ENCODE measurements at regions not wholly inside any gene's neighbourhood (a gene's known extent, or its start where the extent isn't known, plus 50 kb on each side); places are given as distances from the start of the nearest gene placed in this dataset.
"Not testable (repeated sequence)": the region's sequence is repeated elsewhere in the genome, so short reads cannot be mapped to it uniquely, and the experiment has no call there.

GRCh38 chr12:74660442-74660841 lies 122.8 kb downstream of the ATXN7L3B start:
- 78 to 86% methylated on average over 5 of the region's 5 CpGs for WGBS, 2 donors
- no peaks in the 10 kb centered on the region for H3K4me1 ChIP-seq (ENCODE audit: control insufficient read depth in 5 of 5, insufficient read depth in 5 of 5, low read length in 5 of 5)
- H3K9me3 ChIP-seq (ENCODE audit: control insufficient read depth in 4 of 4, insufficient read depth in 3 of 4, low read length in 3 of 4): no peaks in the 10 kb centered on the region
- DNase-seq (no peak), ATAC-seq (ENCODE audit: insufficient read depth, low FRiP score) (no peak)
- H3K27me3 ChIP-seq (ENCODE audit: control insufficient read depth in 3 of 3, insufficient read depth in 3 of 3, low read length in 2 of 3): no peaks in the 10 kb centered on the region
- H3K36me3 ChIP-seq (ENCODE audit: control insufficient read depth in 4 of 4, insufficient read depth in 4 of 4, low read length in 4 of 4): no peaks in the 10 kb centered on the region
- no peak for TF ChIP-seq CTCF (IDR thresholded peaks at IDR 0.05; ENCODE audit: control extremely low read depth, extremely low read depth)
- H3K27ac ChIP-seq (ENCODE audit: low read depth in 1 of 2, low read length in 1 of 2): no peak overlapping the region
- no peak overlapping the region for H3K4me3 ChIP-seq
- no peak overlapping the region for H3K9ac ChIP-seq (ENCODE audit: insufficient read depth in 1 of 2, low read length in 2 of 2)

- Histone ChIP-seq H3K9ac (ENCODE audit: insufficient read depth in 1 of 2, low read length in 2 of 2) (no peak overlapping the region), H3K27me3 (ENCODE audit: control insufficient read depth in 3 of 3, insufficient read depth in 3 of 3, low read length in 2 of 3) (no peaks in the 10 kb centered on the region), H3K9me3 (ENCODE audit: control insufficient read depth in 4 of 4, insufficient read depth in 3 of 4, low read length in 3 of 4) (no peaks in the 10 kb centered on the region), H3K4me1 (ENCODE audit: control insufficient read depth in 5 of 5, insufficient read depth in 5 of 5, low read length in 5 of 5) (no peaks in the 10 kb centered on the region), H3K36me3 (ENCODE audit: control insufficient read depth in 4 of 4, insufficient read depth in 4 of 4, low read length in 4 of 4) (no peaks in the 10 kb centered on the region), H3K27ac (ENCODE audit: low read depth in 1 of 2, low read length in 1 of 2) (no peak overlapping the region), H3K4me3 (no peak overlapping the region)
- TF ChIP-seq CTCF (IDR thresholded peaks at IDR 0.05; ENCODE audit: control extremely low read depth, extremely low read depth): no peak
- WGBS, 2 donors: 96% methylated on average over 20 of the region's 20 CpGs
- ATAC-seq (ENCODE audit: insufficient read depth, low FRiP score): no peak
- DNase-seq: no peak
These were observed 126.3 kb downstream of the ATXN7L3B start for GRCh38 chr12:74663958-74664357.

GRCh38 chr12:74665690-74666089 lies 128.1 kb downstream of the ATXN7L3B start:
- H3K27me3 ChIP-seq (ENCODE audit: control insufficient read depth in 3 of 3, insufficient read depth in 3 of 3, low read length in 2 of 3): no peaks in the 10 kb centered on the region
- H3K27ac ChIP-seq (ENCODE audit: low read depth in 1 of 2, low read length in 1 of 2): no peak overlapping the region
- no peak for TF ChIP-seq CTCF (IDR thresholded peaks at IDR 0.05; ENCODE audit: control extremely low read depth, extremely low read depth)
- DNase-seq (no peak), ATAC-seq (ENCODE audit: insufficient read depth, low FRiP score) (no peak)
- no peak overlapping the region for H3K4me3 ChIP-seq
- no peaks in the 10 kb centered on the region for H3K4me1 ChIP-seq (ENCODE audit: control insufficient read depth in 5 of 5, insufficient read depth in 5 of 5, low read length in 5 of 5)
- no peak overlapping the region for H3K9ac ChIP-seq (ENCODE audit: insufficient read depth in 1 of 2, low read length in 2 of 2)
- no peaks in the 10 kb centered on the region for H3K36me3 ChIP-seq (ENCODE audit: control insufficient read depth in 4 of 4, insufficient read depth in 4 of 4, low read length in 4 of 4)
- H3K9me3 ChIP-seq (ENCODE audit: control insufficient read depth in 4 of 4, insufficient read depth in 3 of 4, low read length in 3 of 4): no peaks in the 10 kb centered on the region

- Histone ChIP-seq H3K36me3 (ENCODE audit: control insufficient read depth in 4 of 4, insufficient read depth in 4 of 4, low read length in 4 of 4) (no peaks in the 10 kb centered on the region), H3K4me3 (no peak overlapping the region), H3K9ac (ENCODE audit: insufficient read depth in 1 of 2, low read length in 2 of 2) (no peak overlapping the region), H3K9me3 (ENCODE audit: control insufficient read depth in 4 of 4, insufficient read depth in 3 of 4, low read length in 3 of 4) (no peaks in the 10 kb centered on the region), H3K27ac (ENCODE audit: low read depth in 1 of 2, low read length in 1 of 2) (no peak overlapping the region), H3K27me3 (ENCODE audit: control insufficient read depth in 3 of 3, insufficient read depth in 3 of 3, low read length in 2 of 3) (no peaks in the 10 kb centered on the region), H3K4me1 (ENCODE audit: control insufficient read depth in 5 of 5, insufficient read depth in 5 of 5, low read length in 5 of 5) (no peaks in the 10 kb centered on the region)
- no peak for ATAC-seq (ENCODE audit: insufficient read depth, low FRiP score)
- no peak for TF ChIP-seq CTCF (IDR thresholded peaks at IDR 0.05; ENCODE audit: control extremely low read depth, extremely low read depth)
- WGBS, 2 donors: 79 to 84% methylated on average over 1 of the region's 1 CpG
- no peak for DNase-seq
These were observed 133.8 kb downstream of the ATXN7L3B start for GRCh38 chr12:74671421-74671820.

- not testable (repeated sequence) for H3K9ac ChIP-seq (ENCODE audit: insufficient read depth in 1 of 2, low read length in 2 of 2); H3K4me3 ChIP-seq; DNase-seq; H3K27me3 ChIP-seq (ENCODE audit: control insufficient read depth in 3 of 3, insufficient read depth in 3 of 3, low read length in 2 of 3); H3K27ac ChIP-seq (ENCODE audit: low read depth in 1 of 2, low read length in 1 of 2); H3K4me1 ChIP-seq (ENCODE audit: control insufficient read depth in 5 of 5, insufficient read depth in 5 of 5, low read length in 5 of 5); ATAC-seq (ENCODE audit: insufficient read depth, low FRiP score); H3K36me3 ChIP-seq (ENCODE audit: control insufficient read depth in 4 of 4, insufficient read depth in 4 of 4, low read length in 4 of 4); H3K9me3 ChIP-seq (ENCODE audit: control insufficient read depth in 4 of 4, insufficient read depth in 3 of 4, low read length in 3 of 4)
- WGBS, 2 donors: 93% methylated on average over 4 of the region's 4 CpGs
These were observed 139.3 kb downstream of the ATXN7L3B start for GRCh38 chr12:74676955-74677354.

All from lung (tissue), 11 donors.